ENCODE measurements at regions not wholly inside any gene's neighbourhood (a gene's known extent, or its start where the extent isn't known, plus 50 kb on each side); places are given as distances from the start of the nearest gene placed in this dataset.

DNA sequence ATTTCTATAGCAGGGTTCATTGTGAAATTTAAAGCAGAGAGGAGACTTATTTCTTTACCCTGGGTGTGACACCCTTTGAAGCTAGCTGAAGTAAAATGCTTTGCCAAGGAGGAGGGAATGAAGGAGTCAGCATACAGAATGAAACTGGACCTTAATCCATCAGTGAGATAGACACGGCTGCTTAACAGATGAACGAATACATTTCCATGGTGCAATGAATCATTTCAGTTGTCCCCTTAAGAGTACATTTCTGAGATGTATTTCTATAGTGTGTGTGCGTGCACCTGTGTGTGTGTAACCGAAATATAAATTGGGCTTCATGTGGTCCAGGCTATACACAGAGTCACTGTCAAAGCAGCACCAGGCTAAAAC is 73.8 kb upstream of the CD93 start:
- intact Hi-C loops (cut with micrococcal nuclease), result no loop called here
- peaks cover 79% of the 10 kb centered on the region for H3K4me1 ChIP-seq
- H3K27ac ChIP-seq (replicated peaks), result peak overlapping the region; percentile 86

DNA sequence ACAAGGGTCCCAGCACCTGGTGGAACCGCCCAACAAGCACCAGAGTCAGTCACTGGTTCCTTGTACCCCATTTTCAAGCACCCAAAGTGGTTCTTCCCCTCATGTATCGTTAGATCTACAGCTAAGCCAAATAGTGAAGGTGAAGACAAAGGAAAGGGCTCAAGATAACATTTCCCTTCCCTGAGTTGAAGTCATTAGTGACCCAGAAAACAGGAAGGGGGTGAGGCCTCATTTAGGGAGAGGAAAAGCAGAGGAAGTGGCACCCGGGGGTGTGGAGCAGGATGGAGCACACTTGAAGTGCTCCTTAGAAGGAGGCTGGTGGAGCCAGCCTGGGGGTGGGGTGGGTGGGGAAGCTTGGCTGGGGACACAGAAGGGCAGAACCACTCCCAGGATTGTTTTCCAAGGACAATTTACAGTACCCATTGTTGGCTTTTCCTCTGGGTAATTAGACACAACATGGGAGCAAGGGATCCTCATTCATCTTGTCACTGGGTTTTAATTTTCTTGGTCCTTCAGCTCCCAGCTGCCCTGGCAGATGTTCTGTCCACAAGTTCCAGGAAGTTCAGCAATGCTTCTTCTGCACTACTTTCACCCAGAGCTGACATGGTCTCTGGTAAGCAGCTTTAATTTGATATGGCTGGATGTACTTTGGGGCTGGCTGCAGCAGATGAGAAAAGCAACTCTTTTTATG is 73.3 kb upstream of the CD93 start:
- H3K36me3 ChIP-seq, result no peaks in the 10 kb centered on the region
- intact Hi-C loops (cut with micrococcal nuclease), result no loop called here
- H3K27ac ChIP-seq (replicated peaks), result peak overlapping the region; percentile 86
- DNase-seq, result no peak
- TF ChIP-seq, protein P1, sequence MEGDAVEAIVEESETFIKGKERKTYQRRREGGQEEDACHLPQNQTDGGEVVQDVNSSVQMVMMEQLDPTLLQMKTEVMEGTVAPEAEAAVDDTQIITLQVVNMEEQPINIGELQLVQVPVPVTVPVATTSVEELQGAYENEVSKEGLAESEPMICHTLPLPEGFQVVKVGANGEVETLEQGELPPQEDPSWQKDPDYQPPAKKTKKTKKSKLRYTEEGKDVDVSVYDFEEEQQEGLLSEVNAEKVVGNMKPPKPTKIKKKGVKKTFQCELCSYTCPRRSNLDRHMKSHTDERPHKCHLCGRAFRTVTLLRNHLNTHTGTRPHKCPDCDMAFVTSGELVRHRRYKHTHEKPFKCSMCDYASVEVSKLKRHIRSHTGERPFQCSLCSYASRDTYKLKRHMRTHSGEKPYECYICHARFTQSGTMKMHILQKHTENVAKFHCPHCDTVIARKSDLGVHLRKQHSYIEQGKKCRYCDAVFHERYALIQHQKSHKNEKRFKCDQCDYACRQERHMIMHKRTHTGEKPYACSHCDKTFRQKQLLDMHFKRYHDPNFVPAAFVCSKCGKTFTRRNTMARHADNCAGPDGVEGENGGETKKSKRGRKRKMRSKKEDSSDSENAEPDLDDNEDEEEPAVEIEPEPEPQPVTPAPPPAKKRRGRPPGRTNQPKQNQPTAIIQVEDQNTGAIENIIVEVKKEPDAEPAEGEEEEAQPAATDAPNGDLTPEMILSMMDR (IDR thresholded peaks at IDR 0.05; ENCODE audit: borderline replicate concordance), result no peak
- H3K27me3 ChIP-seq (ENCODE audit: low read depth), result no peaks in the 10 kb centered on the region
- peaks cover 76% of the 10 kb centered on the region for H3K4me1 ChIP-seq
- no peaks in the 10 kb centered on the region for H3K9me3 ChIP-seq (replicated peaks)
- H3K4me3 ChIP-seq, result peak overlapping the region; percentile 27

More for the DNA sequence above, 73.8 kb upstream of the CD93 start:
- TF ChIP-seq, protein P1 (IDR thresholded peaks at IDR 0.05; ENCODE audit: borderline replicate concordance), result no peak
- Histone ChIP-seq H3K27me3 (ENCODE audit: low read depth) (no peaks in the 10 kb centered on the region), H3K4me3 (peak overlapping the region; percentile 27), H3K36me3 (no peaks in the 10 kb centered on the region), H3K9me3 (replicated peaks) (no peaks in the 10 kb centered on the region)
- DNase-seq, result no peak

DNA sequence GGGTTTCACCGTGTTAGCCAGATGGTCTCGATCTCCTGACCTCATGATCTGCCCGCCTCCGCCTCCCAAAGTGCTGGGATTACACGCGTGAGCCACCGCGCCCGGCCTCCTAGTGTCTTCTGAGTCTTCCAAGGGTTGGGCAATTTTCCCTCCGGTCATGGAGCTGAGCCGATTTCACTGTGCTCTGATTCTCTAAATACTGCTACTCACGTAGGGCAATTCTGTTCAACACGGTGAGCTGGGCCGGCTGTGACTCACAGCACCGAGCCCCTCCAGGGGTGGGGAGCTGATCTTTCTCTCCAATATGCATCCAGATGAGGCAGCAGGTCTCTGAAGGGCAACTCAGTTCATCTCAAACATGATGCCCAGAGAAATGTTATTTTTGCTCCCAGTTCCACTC is 71.6 kb upstream of the CD93 start:
- intact Hi-C loops (cut with micrococcal nuclease), result no loop called here
- peaks cover 76% of the 10 kb centered on the region for H3K4me1 ChIP-seq
- TF ChIP-seq, protein P1 (IDR thresholded peaks at IDR 0.05; ENCODE audit: borderline replicate concordance), result no peak
- no peaks in the 10 kb centered on the region for H3K9me3 ChIP-seq (replicated peaks)
- no peaks in the 10 kb centered on the region for H3K36me3 ChIP-seq
- H3K4me3 ChIP-seq, result no peak overlapping the region
- DNase-seq, result no peak
- peak overlapping the region; percentile 86 for H3K27ac ChIP-seq (replicated peaks)
- no peaks in the 10 kb centered on the region for H3K27me3 ChIP-seq (ENCODE audit: low read depth)

DNA sequence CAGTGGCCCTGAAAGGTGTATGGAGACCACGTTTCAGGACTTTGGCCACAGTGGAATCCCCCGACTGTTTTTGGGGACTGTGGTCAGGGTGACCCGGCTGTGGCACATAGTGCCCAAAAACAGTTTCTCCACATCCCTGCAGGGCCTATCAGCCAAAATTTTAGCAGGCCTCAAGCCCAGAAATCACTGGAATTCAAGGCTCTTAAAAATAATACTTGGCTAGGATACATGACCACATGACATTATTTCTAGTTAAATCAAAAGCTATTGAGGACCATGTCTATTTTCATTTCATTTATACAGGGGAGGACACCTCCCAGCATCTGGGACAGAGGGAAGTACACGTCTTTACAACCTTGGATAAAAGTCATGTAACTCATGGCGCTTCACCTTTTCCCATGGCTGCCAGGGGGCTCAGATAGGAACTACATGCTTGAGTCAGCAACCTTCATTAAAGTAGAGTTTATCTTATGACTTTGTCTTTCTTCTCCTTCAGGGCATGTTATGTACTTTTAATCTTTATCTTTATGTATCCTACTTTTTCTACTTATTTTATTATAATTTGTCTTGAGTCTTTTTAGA is 70.8 kb upstream of the CD93 start:
- Histone ChIP-seq H3K4me1 (peaks cover 76% of the 10 kb centered on the region), H3K27me3 (ENCODE audit: low read depth) (no peaks in the 10 kb centered on the region), H3K4me3 (no peak overlapping the region), H3K27ac (replicated peaks) (peak overlapping the region; percentile 9), H3K36me3 (no peaks in the 10 kb centered on the region), H3K9me3 (replicated peaks) (no peaks in the 10 kb centered on the region)
- DNase-seq, result no peak
- TF ChIP-seq, protein P1 (IDR thresholded peaks at IDR 0.05; ENCODE audit: borderline replicate concordance), result no peak
- intact Hi-C loops (cut with micrococcal nuclease), result no loop called here

DNA sequence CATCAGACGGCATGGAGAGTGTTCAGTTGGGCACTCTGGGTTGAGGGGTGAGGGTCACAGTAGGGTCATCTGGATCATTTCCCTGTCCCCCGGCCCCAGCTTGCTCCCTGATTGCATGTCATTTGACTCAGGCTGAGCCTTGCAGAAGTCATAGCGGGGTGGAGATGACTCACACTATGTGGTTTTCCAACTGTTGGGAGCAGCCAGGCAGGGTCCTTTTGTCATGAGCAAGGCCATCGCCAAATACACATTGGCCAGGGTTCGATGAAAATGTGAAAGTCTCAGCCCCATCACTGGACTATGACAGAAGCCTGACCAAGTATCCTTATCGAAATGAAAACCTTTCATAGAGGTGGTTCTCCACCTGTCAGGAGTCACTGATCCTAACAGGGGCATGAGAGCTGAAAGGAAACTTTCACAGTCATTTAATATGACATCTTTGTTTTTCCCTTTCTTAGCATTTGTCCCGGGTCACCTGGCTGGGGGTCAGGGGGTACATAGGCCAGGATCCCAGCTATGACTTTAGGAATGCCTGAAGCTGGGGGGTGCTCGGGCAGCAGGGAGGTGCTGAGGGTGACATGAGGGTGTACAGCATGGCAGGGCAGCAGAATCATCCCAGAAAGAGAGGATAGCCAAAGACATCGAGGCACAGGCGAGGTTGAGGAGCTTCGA is 70.2 kb upstream of the CD93 start:
- Histone ChIP-seq H3K4me1 (peaks cover 76% of the 10 kb centered on the region), H3K4me3 (no peak overlapping the region), H3K27me3 (ENCODE audit: low read depth) (no peaks in the 10 kb centered on the region), H3K9me3 (replicated peaks) (no peaks in the 10 kb centered on the region), H3K27ac (replicated peaks) (peak overlapping the region; percentile 21), H3K36me3 (no peaks in the 10 kb centered on the region)
- intact Hi-C loops (cut with micrococcal nuclease), result no loop called here
- DNase-seq, result no peak
- TF ChIP-seq, protein P1 (IDR thresholded peaks at IDR 0.05; ENCODE audit: borderline replicate concordance), result no peak
